Stimulated activated CD4-positive, alpha-beta T cell treated with anti-CD3 and anti-CD28 coated beads, Interleukin-2, amount 100 ng/mL, for 48 hours (primary cell): ENCODE measurements at regions not wholly inside any gene's neighbourhood (a gene's known extent, or its start where the extent isn't known, plus 50 kb on each side); places are given as distances from the start of the nearest gene placed in this dataset.
"Not testable (repeated sequence)": the region's sequence is repeated elsewhere in the genome, so short reads cannot be mapped to it uniquely, and the experiment has no call there.

Experiments
- DNase-seq, 2 donors: peaks; one replicate each; pipeline ENCODE4 v3.0.0-alpha.2; 2020

GRCh38 chr13:80552851-80553440 is 212.0 kb upstream of the SPRY2 start:
- DNase-seq, result no peak

DNA sequence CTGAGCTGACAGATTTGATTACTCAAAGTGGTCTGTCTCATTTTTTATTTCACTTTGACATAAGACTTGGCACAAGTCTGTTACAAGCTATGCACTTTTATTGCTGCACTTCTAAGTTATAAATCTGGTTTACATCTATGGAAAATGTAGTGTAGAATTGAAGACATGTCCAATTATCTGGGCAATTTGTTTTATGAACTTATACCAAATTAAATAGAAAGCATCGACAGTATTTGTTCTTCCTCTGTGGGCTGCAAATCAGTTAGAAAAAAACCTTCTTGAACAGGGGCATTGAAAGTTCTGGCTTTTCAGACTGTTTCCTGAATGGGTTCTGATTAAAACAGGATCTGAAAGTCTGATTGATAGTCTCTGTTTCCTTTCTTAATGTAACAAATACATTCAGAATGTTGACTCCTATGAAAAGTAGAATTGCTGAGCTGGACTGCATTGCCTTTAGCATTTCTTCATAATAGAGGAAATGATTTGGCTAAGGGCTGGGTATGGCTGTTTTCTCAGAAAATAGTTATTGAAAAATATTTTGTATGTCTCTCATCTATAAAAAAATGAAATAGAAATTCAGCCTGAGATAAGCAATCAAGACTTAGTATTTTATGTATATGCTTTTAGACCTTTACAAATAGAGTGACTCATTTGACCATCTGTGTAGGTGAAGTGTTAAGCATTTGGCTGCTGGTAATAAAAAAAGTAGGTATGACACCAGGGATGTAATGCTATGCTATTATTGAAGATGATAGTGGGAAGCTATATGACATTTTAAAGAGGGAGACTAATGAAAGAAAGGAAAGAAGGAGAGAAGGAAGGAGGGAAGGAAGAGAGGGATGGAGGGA is 210.9 kb upstream of the SPRY2 start:
- DNase-seq, result no peak

DNA sequence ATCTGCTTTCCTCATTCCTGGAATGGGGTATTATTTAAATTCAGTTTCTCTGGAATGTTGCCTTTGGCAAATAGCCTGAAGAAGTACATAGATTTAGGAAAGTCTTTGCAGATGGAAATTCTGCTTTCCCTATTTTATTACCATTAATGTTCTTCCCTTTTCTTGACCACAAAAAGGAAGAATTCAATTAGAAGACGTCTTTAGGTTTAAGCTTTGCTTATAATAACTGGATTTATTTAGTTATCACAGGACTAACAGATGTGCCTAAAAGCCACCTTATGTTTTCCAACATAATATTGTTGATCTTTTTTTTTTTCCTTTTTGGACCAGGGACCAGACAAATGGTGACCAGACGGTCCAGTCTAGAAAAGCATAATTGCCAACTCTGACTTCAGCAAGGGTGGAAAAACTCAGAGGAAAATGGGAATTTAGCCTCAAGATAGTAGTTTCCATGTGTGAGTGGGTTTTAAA is 210.1 kb upstream of the SPRY2 start:
- no peak for DNase-seq

- DNase-seq, result no peak
Observed at GRCh38 chr13:80548915-80549314, 208.0 kb upstream of the SPRY2 start.

GRCh38 chr13:80547885-80548825 is 207.2 kb upstream of the SPRY2 start:
- no peak for DNase-seq

DNA sequence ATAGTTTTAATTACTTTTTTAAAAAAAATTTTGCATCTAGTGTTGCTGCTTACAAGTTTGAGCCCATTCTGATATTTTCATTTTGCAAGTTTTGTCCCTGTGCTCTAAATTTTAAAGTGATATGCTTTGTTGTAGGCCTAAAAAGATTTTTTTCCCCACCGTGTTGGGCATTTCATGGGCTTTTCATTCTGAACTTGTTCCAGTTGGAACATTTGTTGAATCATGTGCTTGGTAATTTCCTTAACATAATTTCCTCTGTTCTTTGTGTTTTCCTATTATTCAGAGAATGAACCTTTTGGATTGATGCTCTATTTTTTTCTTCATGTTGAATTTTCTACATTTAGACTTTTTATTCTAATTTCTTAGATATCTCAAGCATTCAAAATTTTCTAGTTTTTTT is 206.4 kb upstream of the SPRY2 start:
- no peak for DNase-seq

DNA sequence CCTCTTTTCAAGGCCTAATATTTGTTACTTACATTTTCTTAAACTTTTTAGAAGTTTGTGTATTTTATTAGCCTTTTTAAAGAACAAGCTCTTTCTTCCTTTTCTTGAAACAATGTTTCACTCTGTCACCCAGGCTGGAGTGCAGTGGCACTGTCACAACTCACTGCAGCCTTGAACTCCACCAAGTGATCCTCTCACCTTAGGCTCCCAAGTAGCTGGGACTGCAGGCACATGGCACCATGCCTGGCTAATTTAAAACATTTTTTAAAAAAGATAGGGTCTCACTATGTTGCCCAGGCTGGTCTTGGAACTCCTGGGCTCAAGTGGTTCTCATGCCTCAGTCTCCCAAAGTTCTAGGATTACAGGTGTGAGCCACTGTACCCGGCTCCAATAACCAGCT is 192.2 kb upstream of the SPRY2 start:
- no peak for DNase-seq

DNA sequence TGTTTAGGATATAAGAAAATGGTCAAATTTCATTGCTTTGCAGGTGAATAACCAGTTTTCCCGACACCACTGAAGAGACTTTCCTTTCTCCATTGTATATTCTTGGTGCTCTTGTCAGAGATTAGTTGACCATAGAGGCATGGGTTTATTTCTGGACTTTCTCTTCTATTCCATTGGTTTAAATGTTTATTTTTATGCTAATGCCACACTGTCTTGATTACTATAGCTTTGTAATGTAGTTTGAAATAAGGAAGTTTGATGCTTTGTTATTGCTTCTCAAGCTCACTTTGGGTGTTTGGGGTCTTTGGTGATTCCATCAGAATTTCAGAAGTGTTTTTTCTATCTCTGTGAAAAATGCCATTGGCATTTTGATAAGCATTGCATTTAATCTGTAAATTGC is 190.0 kb upstream of the SPRY2 start:
- DNase-seq, result no peak

GRCh38 chr13:80530191-80530590 is 189.3 kb upstream of the SPRY2 start:
- DNase-seq, result no peak

- DNase-seq, result no peak
Observed at GRCh38 chr13:80529734-80530133, 188.8 kb upstream of the SPRY2 start.

- no peak for DNase-seq
Observed at GRCh38 chr13:80528733-80529132, 187.8 kb upstream of the SPRY2 start.

DNA sequence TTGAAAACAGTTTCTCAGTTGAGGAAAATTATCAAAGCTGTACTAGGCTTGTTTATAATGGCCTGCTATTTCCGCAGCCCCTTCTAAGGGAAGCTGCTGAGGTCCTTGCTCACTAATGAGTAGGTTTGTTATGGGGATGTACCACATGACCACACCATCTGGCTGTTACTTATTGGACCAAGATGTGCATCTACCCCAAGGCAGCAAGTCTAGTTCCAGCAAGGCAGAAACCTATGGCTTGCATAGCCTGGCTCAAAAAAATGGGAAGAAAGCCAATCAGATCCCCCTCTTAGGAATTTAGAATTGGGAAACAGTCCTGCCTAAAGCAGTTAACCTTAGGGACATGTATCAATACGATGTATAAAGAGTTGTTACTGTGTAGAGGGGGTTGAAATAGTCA is 186.5 kb upstream of the SPRY2 start:
- no peak for DNase-seq

GRCh38 chr13:80524447-80525215 is 183.7 kb upstream of the SPRY2 start:
- no peak for DNase-seq

GRCh38 chr13:80523134-80523533 is 182.2 kb upstream of the SPRY2 start:
- no peak for DNase-seq

GRCh38 chr13:80522463-80522862 is 181.5 kb upstream of the SPRY2 start:
- not testable (repeated sequence) for DNase-seq

DNA sequence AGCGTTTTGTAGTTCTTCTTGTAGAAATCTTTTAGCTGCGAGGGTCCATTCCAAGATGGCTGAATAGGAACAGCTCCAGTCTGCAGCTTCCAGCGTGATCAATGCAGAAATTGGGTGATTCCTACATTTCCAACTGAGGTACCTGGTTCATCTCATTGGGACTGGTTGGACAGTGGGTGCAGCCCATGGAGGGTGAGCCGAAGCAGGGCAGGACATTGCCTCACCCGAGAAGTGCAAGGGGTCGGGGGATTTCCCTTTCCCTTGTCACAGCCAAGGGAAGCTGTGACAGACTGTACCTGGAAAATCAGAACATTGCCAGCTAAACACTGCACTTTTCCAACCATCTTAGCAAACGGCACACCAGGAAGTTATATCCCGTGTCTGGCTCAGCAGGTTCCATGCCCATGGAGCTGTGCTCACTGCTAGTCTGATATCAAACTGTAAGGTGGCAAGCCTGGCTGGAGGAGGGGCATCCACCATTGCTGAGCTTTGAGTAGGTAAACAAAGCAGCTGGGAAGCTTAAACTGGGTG is 176.0 kb upstream of the SPRY2 start:
- no peak for DNase-seq

DNA sequence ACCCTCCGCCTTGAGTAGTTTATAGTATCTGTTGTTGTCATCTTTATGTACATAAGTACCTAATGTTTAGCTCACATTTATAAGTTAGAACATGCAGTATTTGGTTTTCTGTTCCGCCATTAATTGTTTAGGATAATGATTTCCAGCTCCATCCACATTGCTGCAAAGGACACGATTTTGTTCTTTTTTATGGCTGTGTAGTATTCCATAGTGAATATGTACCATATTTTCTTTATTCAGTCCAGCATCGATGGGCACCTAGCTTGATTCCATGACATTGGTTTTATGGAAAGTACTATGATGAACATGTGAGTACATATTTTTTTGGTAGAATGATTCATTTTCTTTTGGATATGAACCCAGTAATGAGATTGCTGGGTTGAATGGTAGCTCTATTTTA is 174.4 kb upstream of the SPRY2 start:
- no peak for DNase-seq

- DNase-seq, result no peak
Observed at GRCh38 chr13:80513196-80513595, 172.3 kb upstream of the SPRY2 start.

- no peak for DNase-seq
Observed at GRCh38 chr13:80510686-80511085, 169.8 kb upstream of the SPRY2 start.

DNA sequence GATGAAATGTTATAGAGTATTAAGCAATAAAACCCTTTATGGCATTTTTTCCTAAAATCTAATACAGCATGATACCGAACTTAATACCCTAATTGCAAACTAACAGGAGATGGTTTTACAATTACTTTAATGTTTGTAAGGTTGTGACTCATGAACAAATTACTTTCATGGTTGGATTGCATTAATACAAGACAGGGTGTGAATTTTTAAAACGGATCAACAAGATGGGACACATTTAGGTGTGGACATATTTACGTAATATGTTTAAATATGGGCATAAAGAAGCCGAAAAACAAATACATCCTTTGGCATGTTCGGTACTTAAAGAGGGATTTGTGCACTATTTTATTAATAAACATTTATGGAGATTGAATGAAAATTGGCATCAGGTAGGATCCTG is 168.3 kb upstream of the SPRY2 start:
- no peak for DNase-seq

DNA sequence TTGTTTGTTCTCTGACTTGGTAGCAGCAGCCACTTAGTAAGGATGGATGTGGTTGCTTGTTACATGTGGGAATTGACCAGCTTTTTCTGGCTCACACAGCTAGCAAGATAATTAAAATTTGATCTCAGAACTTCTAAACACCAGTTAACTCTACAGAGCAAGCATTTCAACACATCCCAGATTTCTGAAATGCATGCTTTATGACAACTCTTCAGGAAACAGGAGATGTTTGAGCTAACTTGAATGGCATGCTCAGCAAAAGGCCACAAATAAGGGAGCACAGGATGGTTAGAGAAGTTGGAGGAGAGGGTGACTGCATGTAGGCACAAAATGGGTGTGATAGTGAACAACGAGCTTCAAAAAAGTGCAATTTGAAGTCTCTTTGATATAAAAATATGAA is 167.1 kb upstream of the SPRY2 start:
- DNase-seq, result no peak

GRCh38 chr13:80504453-80504852 is 163.5 kb upstream of the SPRY2 start:
- DNase-seq, result no peak
